Mammary epithelial cell (primary cell): ENCODE measurements at regions not wholly inside any gene's neighbourhood (a gene's known extent, or its start where the extent isn't known, plus 50 kb on each side); places are given as distances from the start of the nearest gene placed in this dataset.

Source experiments
- CTCF ChIP-seq, 2 donors: IDR thresholded peaks in 1 of 2; conservative IDR thresholded peaks in 1 of 2; 2 replicates each; pipeline ENCODE4 v1.5.1; 2011 to 2012; ENCODE audit warnings: inconsistent platforms in 2 of 2, low read length in 2 of 2, mild to moderate bottlenecking in 2 of 2, control low read depth in 1 of 2, low read depth in 1 of 2; ENCODE audit not compliant: insufficient read depth in 1 of 2; ENCODE audit errors: extremely low read depth in 1 of 2
- EZH2 ChIP-seq: IDR thresholded peaks from 2 replicates; pipeline ENCODE4 v1.6.1; 2012; ENCODE audit warnings: low read length, inconsistent platforms, borderline replicate concordance

- peak; percentile 33 to 52 for TF ChIP-seq CTCF (conservative IDR thresholded peaks at IDR 0.05 in 1 of 2, IDR thresholded peaks at IDR 0.05 in 1 of 2; ENCODE audit: extremely low read depth in 1 of 2, insufficient read depth in 1 of 2, low read depth in 1 of 2, low read length in 2 of 2)
- no peak for TF ChIP-seq EZH2
These were observed 114.3 kb upstream of the SYNCRIP start for GRCh38 chr6:85756982-85757381.
